ENCODE measurements at regions not wholly inside any gene's neighbourhood (a gene's known extent, or its start where the extent isn't known, plus 50 kb on each side); places are given as distances from the start of the nearest gene placed in this dataset.
"Not testable (repeated sequence)": the region's sequence is repeated elsewhere in the genome, so short reads cannot be mapped to it uniquely, and the experiment has no call there.

DNA sequence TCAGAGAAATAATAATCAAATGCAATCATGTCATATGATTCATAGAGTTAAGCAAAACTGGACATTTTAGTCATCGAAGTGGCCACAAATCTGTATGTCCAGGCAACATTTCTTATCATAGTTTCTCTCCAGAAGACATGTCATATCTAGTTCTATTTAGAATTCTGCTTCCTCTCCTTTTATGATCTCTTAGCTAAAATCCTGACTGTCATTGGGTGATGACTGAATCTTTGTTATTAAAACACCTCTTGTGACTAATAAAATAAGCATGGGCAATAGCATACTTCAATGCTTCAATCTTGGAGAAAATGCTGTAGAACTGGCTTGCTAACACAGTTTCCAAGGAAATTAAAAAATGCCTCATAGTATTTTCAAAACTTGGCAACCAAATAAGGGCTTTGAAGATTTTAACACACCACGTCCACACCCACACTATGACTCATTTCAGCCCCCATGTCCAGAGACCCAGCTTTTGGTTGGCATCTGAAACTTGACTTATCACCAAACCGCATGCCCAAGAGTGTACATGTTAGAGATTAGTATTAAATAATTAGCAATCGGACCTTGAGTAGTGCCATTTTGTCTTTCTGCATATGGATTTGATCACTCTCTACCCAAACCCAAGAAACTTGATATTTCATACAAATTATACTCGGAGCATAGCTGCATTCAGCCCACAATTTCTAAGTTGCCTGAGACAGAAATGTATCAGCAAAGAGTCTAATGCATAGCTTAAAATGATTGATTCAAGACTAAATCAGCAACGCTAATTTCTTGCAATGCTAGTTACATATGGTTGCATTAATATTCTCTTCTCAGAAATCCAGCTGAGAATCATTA, 106.5 kb upstream of the ETAA1 start:
- peak; percentile 93 for DNase-seq (ENCODE audit: low read depth)

DNA sequence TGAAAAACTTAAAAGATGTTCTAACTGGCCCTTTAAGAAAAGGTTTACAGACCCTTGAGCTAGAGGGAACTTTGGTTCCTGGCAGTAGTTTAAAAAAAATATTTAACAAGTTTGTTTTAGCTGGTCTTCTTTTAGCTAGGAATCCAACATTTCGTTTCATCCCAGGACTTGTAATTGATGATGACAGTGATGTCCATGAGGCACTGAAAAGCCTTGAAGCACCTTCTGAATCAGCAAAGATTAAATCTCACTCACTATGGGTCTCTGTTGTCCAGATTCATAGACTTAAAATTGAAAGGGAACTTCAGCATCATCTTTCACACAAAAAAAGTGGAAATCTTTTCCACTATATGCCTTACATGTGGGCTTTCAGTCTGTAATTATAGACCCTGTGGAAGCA, 102.9 kb upstream of the ETAA1 start:
- DNase-seq (ENCODE audit: low read depth), result peak; percentile 61

DNA sequence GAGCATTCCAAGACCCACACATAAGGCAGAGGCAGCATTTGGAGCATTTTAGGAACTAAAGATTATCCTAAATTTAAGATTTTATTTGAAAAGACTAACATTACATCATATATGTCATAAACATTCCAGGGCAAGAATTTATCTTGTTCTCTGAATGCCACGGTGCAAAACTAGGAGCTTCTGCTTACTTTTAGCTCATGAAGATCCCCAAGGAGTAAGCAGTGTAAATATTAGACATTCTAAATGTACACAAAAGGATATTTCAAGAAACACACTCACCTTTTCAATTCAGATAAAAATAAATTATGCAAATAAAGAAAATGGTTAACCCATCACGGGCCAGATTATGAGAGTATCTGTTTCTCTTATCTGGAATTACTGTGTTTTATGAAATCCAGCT, 101.7 kb upstream of the ETAA1 start:
- DNase-seq (ENCODE audit: low read depth), result peak; percentile 31

DNA sequence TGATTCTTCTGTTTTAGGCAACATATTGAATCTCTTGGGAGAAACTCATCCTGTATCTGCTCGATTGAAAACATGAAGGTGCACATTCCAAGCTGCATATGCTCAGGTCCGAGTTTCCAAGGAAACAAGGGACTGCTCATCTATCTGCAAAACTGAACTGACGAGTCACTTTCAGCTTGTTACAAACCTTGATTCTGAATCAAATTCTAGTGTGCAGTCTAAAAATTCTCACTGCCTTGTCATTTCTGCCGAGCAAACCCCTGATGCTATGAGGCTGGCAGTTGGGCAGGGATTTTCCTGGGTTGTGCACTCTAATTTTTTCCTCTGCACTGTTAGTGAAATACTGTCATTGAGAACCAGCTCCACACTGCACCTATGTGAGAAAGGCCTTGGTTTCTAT, 101.3 kb upstream of the ETAA1 start:
- peak; percentile 33 for DNase-seq (ENCODE audit: low read depth)

DNA sequence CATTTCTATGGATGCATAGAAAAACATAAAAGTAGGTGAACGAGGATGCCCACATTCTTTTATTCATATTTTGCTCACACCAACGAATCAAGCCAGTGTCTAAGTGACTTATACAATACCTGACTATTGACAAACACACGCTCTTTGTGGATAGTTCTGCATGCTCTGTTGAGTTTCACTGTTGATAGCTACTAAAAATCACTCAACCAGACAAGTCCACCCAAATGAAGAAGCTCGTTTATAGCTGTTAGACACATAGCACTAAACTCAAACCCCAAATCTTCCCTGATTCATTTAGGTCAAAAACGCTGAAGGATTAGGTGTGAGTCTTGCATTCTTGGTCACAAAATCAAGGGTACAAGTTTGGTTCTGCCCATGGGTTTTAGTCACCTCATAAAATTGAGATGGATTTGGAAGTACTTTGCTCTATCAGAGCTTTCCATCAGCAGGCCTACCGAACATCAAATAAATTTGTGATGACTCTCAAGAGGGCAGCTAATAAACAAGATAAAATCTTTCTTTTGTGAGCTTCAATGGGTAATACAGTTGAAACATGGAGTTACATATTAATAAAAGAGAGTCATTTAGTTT, 92.7 kb upstream of the ETAA1 start:
- no peak for DNase-seq (ENCODE audit: low read depth)

DNA sequence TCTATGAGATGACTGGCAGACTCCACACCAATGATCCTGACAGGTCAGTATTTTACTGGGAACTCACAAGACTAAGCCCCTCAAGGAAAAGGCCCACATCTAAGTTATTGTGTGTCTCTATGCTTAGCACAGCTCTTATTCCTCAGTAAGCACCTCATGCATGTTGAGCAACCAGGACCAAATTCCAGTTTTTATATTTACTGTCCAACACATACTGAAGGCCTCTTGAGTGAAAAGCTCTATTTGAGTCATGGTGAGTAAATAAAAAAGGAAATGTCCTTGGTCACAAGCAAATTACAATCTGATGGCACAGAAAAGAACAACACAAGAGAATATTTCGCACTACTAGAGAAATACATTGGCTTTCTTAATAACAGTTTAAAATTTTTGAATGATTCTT, 87.9 kb upstream of the ETAA1 start:
- peak; percentile 65 for DNase-seq (ENCODE audit: low read depth)

DNA sequence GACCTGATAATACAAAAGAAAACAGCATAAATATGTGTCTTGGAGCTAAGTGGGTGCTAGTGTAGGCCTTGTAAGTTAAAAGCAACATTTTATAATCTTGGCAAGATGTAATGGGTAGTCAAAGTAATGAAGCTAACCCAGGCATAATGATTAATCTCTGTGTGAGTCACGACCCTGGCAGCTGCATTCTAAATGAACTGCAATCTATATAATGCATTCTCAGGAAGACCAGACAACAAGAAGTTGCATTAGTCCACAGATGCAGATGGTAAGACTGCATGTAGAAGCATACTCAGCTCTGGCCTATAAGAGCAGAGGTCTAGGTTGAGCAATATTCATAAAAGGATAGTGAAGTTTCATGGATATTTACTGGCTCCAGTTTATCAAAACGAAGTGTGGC, 85.6 kb upstream of the ETAA1 start:
- peak; percentile 93 for DNase-seq (ENCODE audit: low read depth)

DNA sequence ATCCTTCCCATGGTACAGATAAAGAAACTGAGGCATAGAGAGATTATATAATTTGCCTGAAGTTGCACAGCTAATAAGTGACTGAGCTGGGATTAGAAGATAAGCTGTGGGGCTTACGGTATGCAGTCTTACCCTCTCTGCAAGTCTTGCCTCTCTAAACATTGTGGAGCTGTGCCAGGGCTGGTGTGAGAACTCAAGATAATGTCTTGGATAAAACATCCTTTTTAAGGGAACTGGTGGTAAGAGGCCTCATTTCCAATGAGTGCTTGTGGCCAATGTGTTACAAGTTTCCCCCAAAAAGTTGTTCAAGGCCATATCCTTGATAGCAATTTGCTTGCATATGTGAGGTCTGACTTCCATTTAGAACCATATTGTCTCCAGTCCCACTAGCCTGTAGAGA, 84.3 kb upstream of the ETAA1 start:
- DNase-seq (ENCODE audit: low read depth), result no peak

DNA sequence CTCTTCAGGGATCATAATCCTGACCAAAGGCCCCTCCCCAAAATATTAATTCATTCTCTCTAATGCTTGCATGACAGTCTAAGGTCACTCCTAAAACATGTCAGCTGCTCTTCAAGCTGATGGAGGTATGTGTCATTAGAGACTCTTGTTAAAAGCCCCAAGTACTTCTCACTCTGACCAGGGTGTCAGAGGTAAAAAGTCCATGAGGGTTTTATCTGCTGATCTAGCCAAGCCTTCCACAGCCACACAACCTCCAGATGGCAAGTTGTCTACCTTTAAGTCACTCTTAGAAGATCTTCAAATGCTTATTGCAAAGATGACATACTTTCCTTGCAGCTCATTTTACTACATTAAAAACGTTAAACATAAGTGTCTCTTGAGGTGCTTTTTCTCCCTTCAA, 83.6 kb upstream of the ETAA1 start:
- DNase-seq (ENCODE audit: low read depth), result no peak

DNA sequence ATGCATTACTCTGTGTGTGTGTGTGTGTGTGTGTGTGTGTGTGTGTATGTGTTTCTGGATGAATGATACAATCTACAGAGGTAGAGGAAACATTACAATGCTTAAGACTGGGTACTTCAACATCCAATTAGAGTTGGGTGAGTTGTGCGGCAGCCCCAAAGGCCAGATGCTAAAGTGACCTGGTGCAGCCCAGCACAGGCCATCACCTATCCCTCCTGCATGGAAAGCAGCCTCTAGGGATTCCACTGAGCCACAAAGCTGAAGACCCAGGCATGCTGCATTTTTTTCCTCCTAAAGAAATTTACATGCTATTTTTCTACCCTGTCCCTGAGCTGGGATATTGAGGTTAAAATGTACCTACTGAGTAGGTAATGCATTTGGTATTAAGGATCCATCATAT, 79.1 kb upstream of the ETAA1 start:
- DNase-seq (ENCODE audit: low read depth), result no peak

DNA sequence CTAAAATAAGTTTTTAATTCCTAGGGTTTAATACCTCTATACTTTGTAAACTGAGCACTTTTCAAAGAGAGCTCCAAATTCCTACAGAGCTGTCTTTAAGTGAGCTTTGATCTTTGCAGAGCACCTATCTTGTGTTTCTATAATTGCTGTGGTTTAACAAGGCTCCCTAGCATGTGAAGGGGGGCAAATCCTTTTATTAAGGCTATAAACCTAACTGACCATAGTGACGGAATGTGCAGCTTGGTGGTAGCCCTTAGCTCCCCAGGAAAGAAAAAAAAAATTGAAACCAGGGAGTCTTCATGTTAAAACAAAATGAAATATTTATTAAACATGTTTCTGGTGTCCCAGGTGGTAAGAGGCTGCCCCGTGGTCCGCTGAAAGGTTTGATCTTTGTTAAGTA, 78.6 kb upstream of the ETAA1 start:
- DNase-seq (ENCODE audit: low read depth), result no peak

DNA sequence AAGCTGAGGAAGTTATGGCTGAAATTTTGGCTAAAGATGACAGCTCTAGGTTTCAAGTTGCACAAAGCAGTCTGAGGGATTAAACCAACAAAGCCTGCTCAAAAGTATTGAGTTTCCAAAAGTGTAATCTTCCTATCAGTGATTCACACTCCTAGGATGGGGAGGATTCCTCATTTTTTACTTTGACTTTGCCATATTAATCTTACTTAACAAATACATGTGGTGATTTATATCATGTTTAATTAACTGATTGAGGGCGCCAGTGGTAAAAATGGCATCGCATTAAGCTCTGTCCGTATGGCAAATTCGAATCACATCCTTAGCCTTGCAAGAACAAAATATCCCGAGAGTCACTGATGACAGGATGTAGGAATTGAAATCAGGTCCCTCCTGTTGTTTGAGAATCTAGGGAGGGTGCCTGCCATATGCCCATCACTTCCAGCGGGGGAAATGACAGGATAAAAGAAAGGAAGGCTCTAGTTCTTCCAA, 78.1 kb upstream of the ETAA1 start:
- DNase-seq (ENCODE audit: low read depth), result peak; percentile 40

DNA sequence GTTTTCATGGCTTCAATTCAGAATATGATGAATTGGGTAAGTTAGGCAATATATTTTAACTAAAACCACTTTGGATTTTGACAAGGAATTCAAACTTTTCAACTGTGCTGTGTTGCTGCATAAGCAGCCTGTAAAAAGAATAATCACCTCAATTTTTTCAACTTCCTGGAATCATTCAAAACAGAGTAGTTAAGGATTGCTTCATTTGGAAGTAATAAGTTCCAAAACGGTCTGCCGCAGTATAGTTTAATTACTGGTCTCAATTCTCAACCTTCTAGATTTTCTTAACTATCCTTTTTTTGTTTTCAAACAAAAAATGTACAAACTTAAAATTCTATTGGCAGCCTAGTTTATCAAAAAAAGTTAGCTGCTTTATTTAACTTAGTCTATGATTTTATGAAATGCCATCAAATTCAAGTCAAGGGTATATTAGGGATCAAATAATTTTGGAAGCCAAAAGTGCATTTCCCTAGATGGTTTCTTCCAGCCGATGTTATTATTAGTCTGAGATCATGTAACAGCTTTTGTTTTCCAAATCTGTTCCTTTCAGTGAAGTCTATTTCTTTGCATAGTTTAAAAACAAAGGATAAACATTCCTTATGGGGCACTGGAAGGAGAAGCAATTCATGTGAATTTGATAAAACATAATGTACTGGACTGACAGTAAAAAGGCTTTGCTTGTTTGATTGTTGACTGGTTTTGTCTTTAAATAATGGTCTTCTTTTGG, 76.1 kb upstream of the ETAA1 start:
- no peak for DNase-seq (ENCODE audit: low read depth)

DNA sequence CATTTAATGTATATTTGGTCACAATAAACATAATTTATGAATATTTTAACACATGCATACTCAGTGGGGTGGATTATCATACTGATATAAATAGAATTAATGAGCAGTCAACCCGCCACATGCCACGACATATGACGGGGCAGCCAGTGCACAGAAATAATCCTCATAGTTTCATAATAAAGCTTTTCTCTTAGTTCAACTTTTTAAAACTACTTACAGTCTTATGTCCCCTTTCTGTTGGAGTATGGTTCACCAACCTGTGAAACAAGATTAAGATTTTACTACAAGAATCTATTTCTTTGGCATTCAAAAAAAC, 75.6 kb upstream of the ETAA1 start:
- no peak for DNase-seq (ENCODE audit: low read depth)

DNA sequence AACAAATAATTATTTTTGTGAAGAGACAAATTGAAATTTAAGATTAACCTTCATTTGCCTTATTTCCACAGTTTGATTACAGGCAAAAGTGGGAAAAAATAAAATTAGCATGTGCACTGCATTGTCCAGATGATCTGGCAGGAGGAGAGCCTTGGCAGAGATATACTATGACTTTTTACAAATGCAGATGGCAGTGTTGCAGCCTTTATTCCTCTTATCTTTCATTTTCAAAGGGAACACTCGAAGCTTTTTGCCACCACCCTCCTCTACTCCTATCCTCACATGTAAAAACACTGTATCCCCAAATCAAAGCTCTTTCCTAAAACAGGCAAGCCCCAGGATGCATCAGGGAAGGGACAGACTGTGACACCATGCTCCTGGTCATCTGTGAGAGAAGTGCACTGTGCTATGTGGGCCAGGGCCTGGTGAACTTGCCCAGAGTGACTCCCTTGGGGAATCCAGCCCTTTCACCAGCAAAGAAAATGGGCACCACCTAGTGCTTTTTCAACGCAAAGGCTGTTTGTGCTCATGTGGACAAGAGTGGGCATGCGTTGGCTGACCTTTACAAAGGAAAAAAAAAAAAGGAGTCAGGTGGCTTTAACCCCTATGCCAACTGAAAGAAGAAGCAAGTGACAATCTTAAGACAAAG, 74.7 kb upstream of the ETAA1 start:
- DNase-seq (ENCODE audit: low read depth), result peak; percentile 70

DNA sequence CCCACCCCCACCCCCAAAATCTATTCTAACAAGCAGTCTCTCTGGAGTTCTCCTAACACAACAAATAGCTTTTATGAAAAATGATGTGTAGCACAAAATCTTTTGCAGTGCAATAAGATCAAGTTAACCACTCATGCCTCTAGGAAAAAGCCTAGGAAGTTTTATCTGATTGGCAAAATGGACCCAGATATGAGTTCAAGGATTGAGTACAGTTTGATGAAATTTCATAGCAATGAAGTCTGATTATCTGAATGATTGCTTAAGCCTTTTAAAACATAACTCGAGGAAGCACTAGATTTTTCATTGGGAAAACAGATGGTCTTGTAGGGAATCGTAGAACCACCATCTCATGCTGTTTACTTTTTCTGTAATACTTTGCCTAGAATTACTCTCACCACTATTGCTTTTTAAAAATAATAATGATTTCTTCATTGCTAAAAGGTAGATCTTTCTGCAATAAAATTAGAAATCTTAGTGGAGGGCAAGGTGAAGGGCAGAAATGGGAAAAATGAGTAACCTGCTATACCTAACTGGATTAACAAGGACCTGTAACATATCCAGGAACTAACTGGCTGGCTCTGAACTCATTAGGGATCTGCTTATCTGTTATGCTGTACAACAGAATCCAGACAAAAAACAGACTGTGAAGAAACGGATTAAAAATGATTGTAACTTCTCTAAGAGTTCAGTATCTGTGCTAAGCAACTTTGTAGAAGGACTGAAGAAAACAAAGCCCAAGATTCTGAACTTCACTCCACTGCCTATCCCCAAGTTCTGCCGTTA, 73.7 kb upstream of the ETAA1 start:
- DNase-seq (ENCODE audit: low read depth), result no peak

DNA sequence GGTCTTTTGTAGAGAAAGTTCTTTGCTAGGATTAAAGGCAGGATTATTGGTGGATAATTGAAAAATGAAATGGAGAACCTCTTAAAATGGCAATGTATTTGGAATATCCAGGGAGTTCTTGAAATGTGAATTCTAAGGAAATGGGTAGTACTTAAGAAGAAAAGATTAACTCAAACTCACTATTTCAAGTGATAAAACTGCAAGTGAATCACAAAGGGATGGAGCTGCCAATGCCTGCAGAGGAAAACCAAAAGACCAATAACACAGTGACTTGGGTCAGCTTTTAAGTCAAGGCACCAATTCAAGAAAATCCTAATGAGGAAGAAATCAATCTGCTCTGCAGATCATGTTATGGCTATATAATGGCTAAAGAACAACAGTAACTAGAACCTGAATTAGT, 67.6 kb upstream of the ETAA1 start:
- no peak for DNase-seq (ENCODE audit: low read depth)

DNA sequence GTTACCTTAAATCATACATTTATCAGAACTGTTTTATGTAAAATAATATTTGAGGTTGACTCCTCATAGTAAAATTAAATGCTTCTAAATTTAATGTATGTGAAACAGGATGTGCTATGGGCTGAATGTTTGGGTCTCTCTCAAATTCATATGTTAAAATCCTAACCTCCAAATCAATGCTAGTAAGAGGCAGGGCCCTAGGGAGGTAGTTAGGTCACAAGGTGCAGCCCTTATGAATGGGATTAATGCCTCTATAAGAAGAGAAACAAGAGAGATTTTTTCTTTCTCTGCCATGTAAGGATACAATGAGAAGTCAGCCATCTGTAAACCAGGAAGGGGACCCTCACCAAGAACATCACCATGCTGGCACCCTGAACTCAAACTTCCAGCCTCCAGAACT, 67.2 kb upstream of the ETAA1 start:
- DNase-seq (ENCODE audit: low read depth), result no peak

DNA sequence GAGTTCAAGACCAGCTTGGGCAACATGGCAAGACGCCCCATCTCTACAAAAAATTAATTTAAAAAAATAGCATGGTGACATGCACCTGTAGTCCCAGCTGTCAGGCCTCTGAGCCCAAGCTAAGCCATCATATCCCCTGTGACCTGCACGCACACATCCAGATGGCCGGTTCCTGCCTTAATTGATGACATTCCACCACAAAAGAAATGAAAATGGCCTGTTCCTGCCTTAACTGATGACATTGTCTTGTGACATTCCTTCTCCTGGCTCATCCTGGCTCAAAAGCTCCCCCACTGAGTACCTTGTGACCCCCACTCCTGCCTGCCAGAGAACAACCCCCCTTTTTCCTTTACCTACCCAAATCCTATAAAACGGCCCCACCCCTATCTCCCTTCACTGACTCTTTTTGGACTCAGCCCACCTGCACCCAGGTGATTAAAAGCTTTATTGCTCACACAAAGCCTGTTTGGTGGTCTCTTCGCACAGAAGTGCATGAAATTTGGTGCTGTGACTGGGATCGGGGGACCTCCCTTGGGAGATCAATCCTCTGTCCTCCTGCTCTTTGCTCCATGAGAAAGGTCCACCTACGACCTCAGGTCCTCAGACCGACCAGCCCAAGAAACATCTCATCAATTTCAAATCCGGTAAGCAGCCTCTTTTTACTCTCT, 65.6 kb upstream of the ETAA1 start:
- DNase-seq (ENCODE audit: low read depth), result not testable (repeated sequence)

DNA sequence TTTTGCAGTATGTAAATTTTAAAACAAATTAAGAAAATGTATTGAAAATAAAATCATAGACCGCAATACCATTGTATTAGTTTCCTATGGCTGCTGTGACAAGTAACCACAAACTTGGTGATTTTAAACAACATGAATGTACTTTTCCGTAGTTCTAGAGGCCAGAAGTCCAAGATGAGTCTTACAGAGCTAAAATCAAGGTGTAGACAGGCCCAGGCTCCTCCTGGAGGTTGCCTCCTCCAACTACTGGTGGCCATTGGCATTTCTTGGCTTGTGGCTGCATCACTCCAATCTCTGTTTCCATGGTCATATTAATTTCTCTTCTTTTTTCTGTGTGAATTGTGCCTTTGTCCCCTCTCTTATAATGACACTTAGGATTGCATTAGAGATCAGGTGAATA, 59.2 kb upstream of the ETAA1 start:
- no peak for DNase-seq (ENCODE audit: low read depth)

DNA sequence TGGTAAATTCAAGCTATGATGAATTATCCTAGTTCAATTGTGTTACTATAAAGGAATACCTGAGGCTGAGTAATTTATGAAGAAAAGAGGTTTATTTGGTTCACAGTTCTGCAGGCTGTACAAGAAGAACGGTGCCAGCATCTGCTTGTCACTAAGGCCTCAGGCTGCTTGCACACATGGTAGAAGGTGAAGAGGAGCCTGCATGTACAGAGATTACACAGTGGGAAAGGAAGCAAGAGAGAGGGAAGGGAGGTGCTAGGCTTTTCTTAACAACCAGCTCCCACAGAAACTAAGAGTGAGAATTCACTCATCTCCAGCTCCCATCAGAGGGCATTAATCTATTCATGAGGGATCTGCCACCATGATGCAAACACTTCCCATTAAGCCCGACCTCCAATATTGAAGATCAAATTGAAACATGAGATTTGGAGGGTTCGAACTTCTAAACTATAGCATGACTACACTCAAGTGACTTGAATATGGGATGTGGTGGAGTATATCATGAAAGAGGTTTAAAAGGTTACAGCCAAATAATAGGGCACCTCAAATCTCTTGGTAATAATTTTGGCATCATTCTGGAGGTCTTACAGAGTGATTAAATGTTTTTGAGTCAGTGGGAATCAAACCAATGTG, 58.4 kb upstream of the ETAA1 start:
- DNase-seq (ENCODE audit: low read depth), result no peak

Measured in EH (cell line).